ENCODE measurements at regions not wholly inside any gene's neighbourhood (a gene's known extent, or its start where the extent isn't known, plus 50 kb on each side); places are given as distances from the start of the nearest gene placed in this dataset.

GRCh38 chr9:108486831-108487230 lies 369.0 kb downstream of the ACTL7B start:
- TF ChIP-seq GATA1 (IDR thresholded peaks at IDR 0.05; ENCODE audit: low read depth, low read length) (no peak), POLR2A (IDR thresholded peaks at IDR 0.05; ENCODE audit: low read length) (no peak)
- no peak for DNase-seq

DNA sequence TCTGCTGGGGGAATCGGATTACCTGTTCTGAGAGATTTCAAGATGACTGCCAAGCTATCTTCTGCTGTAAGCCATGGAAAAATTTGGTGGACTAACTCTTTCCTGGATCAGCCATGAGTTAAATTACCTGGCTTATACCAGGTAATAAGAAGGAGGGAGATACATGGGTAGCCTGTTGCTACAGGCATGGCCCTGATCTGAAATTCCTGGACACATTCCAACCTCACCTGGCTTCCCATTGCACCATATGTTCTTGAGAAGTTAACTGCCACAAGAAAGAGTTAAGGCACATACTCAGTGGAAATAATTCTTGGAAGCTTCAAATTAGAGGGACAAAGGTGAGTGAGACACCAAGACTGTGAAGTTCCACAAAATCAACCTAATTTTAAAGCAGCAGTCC lies 371.3 kb downstream of the ACTL7B start:
- no peak for DNase-seq
- TF ChIP-seq GATA1 (IDR thresholded peaks at IDR 0.05; ENCODE audit: low read depth, low read length): no peak
- TF ChIP-seq POLR2A (IDR thresholded peaks at IDR 0.05; ENCODE audit: low read length): no peak

DNA sequence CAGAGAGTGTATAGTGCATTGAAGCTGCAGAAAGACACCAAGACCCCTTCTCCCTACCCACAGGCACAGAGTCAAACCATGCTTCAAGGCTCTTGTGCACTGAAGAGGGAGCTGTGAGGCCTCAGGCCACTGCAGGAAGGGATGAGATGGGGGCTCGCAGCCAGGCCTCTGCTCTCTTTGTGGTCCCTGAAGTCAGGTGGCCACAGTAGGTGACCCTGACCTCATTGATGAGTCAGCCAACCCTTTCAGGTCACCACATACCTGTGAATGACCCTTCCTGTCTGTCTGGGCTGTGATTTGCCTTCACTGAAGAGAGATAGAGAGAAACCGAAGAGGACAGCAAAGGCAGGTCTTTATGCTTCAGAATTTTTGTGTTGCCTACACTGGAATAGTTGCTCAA lies 372.1 kb downstream of the ACTL7B start:
- no peak for DNase-seq
- TF ChIP-seq GATA1 (IDR thresholded peaks at IDR 0.05; ENCODE audit: low read depth, low read length) (no peak), POLR2A (IDR thresholded peaks at IDR 0.05; ENCODE audit: low read length) (no peak)

- no peak for DNase-seq
- TF ChIP-seq POLR2A (IDR thresholded peaks at IDR 0.05; ENCODE audit: low read length) (no peak), GATA1 (IDR thresholded peaks at IDR 0.05; ENCODE audit: low read depth, low read length) (no peak)
Measured at GRCh38 chr9:108479989-108480652, 375.7 kb downstream of the ACTL7B start.

- TF ChIP-seq POLR2A (IDR thresholded peaks at IDR 0.05; ENCODE audit: low read length) (no peak), GATA1 (IDR thresholded peaks at IDR 0.05; ENCODE audit: low read depth, low read length) (no peak)
- peak in 1 of 2 experiments; percentile 6 for DNase-seq
Measured at GRCh38 chr9:108478431-108479332, 377.1 kb downstream of the ACTL7B start.

- no peak for TF ChIP-seq POLR2A (IDR thresholded peaks at IDR 0.05; ENCODE audit: low read length)
- TF ChIP-seq GATA1 (IDR thresholded peaks at IDR 0.05; ENCODE audit: low read depth, low read length): no peak
- DNase-seq: no peak
Measured at GRCh38 chr9:108477529-108478006, 378.2 kb downstream of the ACTL7B start.

- no peak for DNase-seq
- TF ChIP-seq GATA1 (IDR thresholded peaks at IDR 0.05; ENCODE audit: low read depth, low read length) (no peak), POLR2A (IDR thresholded peaks at IDR 0.05; ENCODE audit: low read length) (no peak)
Measured at GRCh38 chr9:108476574-108476973, 379.2 kb downstream of the ACTL7B start.

GRCh38 chr9:108475813-108476212 lies 380.0 kb downstream of the ACTL7B start:
- DNase-seq: no peak
- TF ChIP-seq GATA1 (IDR thresholded peaks at IDR 0.05; ENCODE audit: low read depth, low read length) (no peak), POLR2A (IDR thresholded peaks at IDR 0.05; ENCODE audit: low read length) (no peak)

GRCh38 chr9:108474356-108474755 lies 381.4 kb downstream of the ACTL7B start:
- DNase-seq: no peak
- TF ChIP-seq GATA1 (IDR thresholded peaks at IDR 0.05; ENCODE audit: low read depth, low read length) (no peak), POLR2A (IDR thresholded peaks at IDR 0.05; ENCODE audit: low read length) (no peak)

DNA sequence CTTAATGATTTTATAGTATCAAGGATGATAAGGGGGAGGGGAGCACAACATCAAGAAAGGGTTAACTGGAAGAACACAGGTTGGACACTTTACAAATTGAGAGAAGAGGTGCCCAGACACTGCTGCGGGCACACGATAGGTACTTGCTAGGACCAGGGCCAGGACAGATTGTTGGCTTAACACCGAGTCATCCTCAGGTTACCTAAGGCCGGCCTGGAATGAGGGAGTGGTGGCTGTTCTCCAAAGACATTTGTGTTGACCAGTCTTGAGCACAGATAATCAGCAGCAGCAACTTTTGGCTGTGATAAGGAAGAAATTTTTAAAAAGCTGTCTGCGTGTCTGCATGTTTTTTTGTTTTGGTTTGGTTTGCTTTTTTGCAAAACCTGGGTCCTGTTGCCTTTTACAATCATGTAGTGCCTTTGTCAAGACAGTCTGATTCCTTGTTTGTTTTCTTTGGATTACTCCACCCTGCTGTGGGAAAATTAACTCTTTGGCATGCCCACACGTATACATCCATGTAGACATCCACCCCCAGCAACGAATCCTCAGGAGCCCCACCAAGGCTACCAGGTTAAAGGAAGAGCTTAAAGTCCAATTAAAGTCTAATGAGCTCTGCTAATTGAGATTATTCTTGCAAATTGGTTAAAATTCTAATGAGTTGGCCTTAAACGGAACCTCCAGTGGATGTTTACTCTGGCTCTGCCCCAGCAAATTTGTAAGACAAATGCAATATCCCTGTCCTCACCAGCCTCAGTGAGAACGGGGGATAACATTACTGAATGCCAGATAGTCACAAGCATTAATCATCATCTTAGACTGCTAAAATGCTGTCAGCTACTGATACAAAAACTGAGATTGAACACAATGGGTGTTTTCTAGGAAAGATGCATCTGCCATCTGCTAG lies 382.3 kb downstream of the ACTL7B start:
- peak in 1 of 2 experiments; percentile 5 for DNase-seq
- no peak for TF ChIP-seq POLR2A (IDR thresholded peaks at IDR 0.05; ENCODE audit: low read length)

DNA sequence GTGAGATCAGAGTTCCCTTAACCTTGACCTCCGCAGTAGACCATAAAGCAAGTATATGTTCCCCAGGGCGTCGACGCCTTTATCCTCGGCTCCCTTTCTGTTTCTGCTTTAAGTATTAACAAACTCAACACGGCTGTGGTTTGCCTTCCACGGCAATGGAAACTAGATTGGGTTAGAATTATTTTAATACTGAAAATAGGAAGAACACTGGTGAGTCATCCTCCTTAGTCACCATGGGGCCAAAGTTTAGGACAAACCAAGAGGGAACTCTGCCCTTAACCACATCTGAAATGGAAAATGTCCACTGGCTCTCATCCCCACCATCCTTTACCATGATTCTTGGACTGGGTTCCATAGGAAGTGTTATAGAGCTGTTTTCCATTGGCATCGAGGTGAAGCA lies 386.1 kb downstream of the ACTL7B start:
- DNase-seq: no peak
- TF ChIP-seq POLR2A (IDR thresholded peaks at IDR 0.05; ENCODE audit: low read length) (no peak), GATA1 (IDR thresholded peaks at IDR 0.05; ENCODE audit: low read depth, low read length) (no peak)

GRCh38 chr9:108468364-108468763 lies 387.4 kb downstream of the ACTL7B start:
- TF ChIP-seq POLR2A (IDR thresholded peaks at IDR 0.05; ENCODE audit: low read length) (no peak), GATA1 (IDR thresholded peaks at IDR 0.05; ENCODE audit: low read depth, low read length) (no peak)
- peak; percentile 48 to 63 for DNase-seq

DNA sequence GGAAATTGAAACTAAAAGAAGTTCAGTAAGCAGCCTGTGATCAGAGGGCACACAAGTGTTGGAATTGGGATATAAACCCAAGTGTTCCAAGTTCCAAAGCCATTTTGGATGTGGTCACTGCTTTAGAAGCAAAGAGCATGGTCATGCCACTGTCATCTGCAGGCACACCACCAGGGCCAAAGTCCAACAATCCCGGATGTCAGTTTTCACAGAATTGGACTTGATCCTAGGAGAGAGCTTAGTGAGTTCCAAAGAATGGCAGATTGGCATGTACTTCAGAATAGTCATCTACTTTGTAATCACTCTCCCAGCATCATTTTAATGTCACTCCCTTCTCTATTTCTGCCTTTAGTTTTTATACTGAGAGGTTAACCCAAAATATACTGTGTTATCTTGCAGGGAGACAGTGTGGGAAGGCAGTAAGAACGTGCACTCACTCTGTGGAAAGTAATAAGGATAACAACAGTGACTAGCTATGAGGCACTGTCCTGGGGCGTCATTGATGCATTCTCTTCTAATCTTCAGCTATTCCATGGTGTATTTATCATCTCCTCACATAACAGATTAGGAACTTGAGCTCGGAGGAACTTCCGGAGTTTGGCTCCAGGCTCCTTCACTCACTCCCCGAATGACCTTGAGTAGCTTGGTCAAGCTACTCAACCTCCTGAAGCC lies 388.0 kb downstream of the ACTL7B start:
- DNase-seq: no peak
- TF ChIP-seq POLR2A (IDR thresholded peaks at IDR 0.05; ENCODE audit: low read length) (no peak), GATA1 (IDR thresholded peaks at IDR 0.05; ENCODE audit: low read depth, low read length) (no peak)

All from erythroblast (primary cell).